ENCODE measurements at regions not wholly inside any gene's neighbourhood (a gene's known extent, or its start where the extent isn't known, plus 50 kb on each side); places are given as distances from the start of the nearest gene placed in this dataset.
A peak's percentile ranks its signal among the peaks of the same experiment; 100 is the strongest.
"Not testable (repeated sequence)": the region's sequence is repeated elsewhere in the genome, so short reads cannot be mapped to it uniquely, and the experiment has no call there.

DNA sequence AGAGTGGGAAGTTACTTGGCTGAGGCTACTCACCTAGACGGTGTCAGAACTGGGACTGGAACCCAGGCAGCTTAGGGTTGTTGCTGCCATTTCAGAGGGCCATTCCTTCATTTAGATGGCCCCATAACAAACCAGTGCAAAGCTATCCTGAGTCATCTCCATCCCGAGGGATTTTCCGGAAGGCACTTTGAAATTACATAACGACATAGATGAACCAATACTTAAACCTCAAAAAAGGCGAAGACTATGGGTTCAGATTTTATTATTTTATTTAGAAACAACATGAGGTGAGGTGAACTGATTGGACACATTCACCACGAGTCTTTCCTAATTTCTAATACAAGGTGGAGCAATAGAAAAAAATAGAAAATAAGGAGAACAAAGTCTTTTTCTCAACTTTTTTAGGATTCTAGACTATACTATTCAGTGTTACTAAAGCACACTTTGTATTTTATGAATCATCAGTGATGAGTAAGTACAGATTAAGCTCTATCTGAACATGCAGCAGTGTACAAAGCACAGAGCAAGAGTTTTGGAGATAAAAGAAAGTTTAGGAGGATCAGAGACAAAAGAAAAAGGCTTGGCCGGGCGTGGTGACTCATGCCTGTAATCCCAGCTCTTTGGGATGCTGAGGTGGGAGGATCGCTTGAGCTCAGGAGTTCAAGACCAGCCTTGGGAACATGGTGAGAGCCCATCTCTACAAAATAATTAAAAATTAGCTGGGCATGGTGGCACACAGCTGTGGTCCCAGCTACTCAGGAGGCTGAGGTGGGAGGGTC lies 79.5 kb upstream of the SVIL start:
- DNase-seq: no peak

DNA sequence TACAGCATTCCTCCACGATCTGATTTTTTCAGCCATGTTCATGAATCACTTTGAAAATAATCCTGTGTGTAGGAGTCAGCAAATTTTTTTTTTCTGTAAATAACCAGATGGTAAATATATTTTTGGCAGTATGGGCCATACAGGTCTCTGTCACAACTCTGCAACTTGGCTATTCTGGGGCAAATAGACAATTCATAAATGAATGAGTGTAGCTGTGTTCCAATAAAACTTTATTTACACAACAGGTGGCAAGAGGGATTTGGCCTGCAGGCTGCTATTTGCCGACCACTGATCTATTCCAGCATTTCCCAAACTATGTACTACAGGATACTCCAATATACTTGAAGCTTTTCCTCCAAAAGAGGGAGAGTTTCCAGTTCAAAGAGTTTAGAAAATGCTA lies 78.7 kb upstream of the SVIL start:
- no peak for DNase-seq

- no peak for DNase-seq
These were observed 77.3 kb upstream of the SVIL start for GRCh38 chr10:29712108-29712507.

- no peak for DNase-seq
These were observed 75.4 kb upstream of the SVIL start for GRCh38 chr10:29710128-29710527.

DNA sequence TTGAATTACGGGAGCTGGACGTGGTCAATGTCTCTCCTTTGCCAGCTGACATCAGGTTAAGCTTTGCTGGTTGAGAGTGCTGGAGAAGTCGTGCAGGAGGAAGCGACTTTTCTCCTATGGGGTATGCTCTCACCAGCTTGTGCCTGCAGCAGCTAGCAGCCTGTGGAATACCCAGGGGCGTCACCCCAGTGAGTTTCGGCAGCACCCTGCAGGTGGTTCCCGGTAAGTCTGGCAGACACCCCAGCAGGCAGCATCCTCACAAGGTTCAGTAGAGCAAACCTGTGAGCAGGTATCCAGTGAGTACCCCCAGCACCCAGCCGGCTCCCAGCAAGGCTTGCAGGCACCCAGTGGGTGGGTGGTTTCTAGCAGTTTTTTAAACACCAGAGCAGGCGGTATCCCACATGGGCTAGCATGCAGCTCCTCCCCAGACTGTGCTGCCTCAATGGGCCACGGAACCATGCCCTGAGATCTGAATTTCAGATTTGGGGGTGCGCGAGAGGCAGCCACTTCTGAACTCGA lies 74.8 kb upstream of the SVIL start:
- no peak for DNase-seq

- no peak for DNase-seq
These were observed 68.5 kb upstream of the SVIL start for GRCh38 chr10:29703271-29703670.

GRCh38 chr10:29702273-29703164 lies 67.7 kb upstream of the SVIL start:
- peak; percentile 51 to 54 for DNase-seq

DNA sequence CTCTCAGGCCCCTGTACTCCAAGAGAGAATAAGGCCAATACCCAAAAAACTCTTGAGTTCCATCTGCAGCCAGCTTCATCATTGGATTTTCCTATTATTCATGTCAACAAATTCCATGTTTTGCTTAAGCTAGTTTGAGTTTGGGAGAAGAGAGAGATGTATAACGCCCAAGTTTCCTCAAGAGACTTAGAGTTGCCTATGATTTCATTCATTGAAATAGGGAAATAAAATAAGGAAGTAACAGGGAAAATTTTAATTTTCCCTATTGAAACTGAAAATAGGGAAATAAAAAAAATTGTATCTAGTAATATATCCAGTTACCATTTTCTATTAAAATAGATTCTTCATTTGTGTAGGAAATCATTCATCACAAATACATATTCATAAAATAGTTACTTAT lies 66.5 kb upstream of the SVIL start:
- peak; percentile 15 to 72 for DNase-seq

GRCh38 chr10:29699621-29700020 lies 64.8 kb upstream of the SVIL start:
- DNase-seq: no peak

DNA sequence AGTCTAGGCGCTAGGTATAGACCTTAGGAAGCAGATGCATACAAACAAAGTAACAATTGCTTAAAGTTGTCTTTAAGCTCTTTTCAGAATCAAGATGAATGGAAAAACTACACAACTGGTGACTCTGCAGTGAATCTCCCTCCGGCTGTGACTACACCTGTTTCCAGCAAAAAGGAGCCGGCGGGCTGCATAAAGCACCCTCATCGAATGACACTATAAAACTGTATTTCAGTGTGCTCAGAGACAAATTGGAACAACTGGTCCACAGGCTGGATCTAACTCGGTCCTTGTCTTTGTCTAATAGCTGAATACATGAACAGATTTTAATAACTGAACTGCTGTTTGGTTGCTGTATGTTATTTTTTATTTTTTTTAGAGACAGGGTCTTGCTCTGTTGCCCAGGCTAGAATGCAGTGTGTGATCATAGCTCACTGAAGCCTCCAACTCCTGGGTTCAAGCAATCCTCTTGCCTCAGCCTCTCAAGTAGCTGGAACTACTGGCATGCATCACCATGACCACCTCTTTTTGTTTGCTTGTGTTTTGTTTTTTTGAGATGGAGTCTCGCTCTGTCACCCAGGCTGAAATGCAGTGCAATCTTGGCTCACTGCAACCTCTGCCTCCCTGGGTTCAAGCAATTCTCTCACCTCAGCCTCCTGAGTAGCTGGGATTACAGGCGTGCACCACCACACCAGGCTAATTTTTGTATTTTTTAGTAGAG lies 64.2 kb upstream of the SVIL start:
- no peak for DNase-seq

DNA sequence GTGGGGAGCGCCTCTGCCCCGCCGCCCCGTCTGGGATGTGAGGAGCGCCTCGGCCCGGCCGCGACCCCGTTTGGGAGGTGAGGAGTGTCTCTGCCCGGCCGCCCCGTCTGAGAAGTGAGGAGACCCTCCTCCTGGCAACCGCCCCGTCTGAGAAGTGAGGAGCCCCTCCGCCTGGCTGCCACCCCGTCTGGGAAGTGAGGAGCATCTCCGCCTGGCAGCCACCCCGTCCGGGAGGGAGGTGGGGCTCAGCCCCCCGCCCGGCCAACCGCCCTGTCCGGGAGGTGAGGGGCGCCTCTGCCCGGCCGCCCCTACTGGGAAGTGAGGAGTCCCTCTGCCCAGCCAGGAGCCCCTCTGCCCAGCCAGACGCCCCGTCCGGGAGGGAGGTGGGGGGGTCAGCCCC lies 61.8 kb upstream of the SVIL start:
- DNase-seq: not testable (repeated sequence)

DNA sequence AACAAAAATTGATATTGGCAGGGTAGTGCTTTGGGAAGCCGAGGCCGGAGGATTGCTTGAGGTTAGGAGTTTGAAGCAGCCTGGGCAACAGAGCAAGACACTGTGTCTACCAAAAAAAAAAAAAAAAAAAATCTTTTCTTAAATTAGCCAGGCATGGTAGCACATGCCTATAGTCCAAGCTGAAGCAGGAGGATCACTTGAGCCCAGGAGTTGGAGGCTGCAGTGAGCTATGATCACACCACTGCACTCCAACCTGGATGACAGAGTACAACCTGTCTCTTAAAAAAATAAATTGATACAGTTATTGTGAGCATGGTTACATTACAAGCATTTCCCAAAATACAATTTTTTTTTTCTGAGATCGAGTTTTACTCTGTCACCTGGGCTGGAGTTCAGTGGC lies 59.4 kb upstream of the SVIL start:
- DNase-seq: no peak

DNA sequence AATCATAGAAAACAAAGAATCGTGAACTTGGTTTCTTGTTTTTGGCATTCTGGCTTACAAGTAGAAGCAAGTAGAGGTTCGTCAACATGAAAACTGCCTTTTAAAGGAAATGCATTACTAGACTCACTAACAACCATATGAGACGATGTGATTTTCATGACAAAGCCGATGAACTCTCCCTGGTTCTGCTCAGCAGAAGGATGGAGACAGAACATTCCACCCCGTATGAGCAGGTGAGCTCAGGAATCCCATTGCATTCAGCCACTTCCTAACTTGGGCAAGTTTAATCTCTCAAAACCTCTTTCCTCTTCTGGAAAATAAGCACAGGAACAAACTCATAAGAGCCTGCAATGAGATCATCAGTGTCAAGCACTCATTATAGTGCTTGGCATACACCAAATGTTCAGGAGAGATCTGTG lies 57.4 kb upstream of the SVIL start:
- no peak for DNase-seq

DNA sequence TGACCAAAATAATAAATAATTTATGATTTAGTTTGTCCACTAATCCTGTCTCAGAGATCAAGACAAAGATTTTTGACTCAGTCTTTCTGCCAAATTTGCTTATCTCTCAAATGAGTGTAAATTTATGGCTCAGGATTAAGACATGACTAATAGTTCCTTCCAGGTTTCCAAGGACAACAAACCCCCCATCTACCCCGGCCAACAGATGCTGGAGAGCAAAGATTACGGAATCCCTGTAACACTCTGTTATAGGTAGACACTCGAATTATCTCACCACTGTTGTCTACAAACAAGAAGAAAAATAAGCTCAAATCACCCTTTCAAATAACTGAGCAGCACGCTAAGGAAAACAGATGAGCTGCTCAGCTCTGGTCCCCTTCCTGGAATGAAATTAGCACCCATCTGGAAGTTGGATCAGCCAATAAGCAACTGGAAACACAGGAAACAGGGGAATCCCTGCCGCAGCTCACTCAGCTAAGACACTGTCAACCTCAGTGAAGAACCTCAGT lies 56.8 kb upstream of the SVIL start:
- no peak for DNase-seq

- peak; percentile 62 to 63 for DNase-seq
These were observed 54.2 kb upstream of the SVIL start for GRCh38 chr10:29689001-29689400.

GRCh38 chr10:29688230-29688661 lies 53.5 kb upstream of the SVIL start:
- peak; percentile 68 for DNase-seq

DNA sequence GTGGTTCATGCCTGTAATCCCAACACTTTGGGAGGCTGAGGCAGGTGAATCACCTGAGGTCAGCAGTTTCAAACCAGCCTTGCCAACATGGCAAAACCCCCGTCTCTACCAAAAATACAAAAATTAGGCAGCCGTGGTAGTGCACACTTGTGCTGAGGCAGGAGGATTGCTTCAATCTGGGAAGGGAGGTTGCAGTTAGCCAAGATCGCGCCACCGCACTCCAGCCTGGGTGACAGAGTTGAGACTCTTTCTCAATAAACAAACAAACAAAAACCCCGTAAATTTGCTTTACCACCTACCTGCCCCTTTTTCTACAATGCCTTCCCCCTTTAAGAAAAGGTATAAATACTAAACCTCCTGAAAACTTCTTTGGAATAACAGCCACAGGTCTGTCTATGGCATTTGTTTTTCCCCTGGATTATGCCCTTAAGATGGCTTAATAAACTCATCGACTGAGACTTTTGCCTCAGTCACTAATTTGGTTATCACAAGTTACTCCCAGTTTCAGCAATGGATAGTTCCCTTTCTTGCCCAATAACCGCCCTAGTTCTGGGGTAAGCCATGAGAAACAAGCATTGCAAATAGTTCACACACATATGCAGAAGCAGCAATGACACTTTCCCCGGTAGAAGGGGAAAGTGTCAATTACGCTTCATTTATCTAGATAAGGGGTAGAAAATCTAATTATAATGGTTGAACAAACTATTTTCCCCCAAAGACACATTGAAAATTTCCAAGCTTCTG lies 52.8 kb upstream of the SVIL start:
- DNase-seq: peak; percentile 93 to 95

DNA sequence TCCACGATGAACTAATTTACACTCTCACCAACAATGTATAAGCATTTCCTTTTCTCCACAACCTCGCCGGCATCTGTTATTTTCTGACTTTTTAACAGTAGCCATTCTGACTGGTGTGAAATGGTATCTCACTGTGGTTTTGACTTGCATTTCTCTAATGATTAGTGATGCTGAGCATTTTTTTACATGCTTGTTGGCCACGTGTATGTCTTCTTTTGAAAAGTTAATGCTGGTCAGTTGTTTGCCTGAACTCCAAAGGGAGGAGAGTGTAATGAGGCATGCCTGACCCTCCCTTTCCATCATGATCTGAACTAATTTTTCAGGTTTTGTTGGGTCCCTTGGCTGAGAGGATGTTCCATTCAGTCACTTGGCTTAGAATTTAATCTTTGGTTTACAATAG lies 50.7 kb upstream of the SVIL start:
- DNase-seq: no peak

Data from inflammatory macrophage (primary cell).